ENCODE measurements at regions not wholly inside any gene's neighbourhood (a gene's known extent, or its start where the extent isn't known, plus 50 kb on each side); places are given as distances from the start of the nearest gene placed in this dataset.

DNA sequence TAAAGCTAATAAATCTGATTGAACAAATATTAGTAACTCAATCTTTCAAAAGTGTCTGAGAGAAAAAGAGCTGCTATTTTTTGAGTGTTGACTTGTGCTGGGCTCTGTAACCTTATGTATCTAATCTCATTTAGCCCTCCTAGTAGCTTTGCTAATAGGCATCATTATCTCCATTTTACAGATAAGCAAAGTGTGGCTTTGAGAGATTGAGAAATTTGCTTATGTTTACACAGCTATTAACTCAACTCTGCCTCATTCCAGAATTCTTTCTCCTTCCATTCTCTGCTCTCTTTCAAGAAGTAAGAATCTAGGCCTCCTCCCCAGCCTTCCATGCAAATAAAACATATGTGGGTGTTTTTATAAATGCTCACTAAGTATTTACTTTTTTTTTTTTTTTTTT, 137.8 kb downstream of the GATA3 start:
- TF ChIP-seq, protein P1, sequence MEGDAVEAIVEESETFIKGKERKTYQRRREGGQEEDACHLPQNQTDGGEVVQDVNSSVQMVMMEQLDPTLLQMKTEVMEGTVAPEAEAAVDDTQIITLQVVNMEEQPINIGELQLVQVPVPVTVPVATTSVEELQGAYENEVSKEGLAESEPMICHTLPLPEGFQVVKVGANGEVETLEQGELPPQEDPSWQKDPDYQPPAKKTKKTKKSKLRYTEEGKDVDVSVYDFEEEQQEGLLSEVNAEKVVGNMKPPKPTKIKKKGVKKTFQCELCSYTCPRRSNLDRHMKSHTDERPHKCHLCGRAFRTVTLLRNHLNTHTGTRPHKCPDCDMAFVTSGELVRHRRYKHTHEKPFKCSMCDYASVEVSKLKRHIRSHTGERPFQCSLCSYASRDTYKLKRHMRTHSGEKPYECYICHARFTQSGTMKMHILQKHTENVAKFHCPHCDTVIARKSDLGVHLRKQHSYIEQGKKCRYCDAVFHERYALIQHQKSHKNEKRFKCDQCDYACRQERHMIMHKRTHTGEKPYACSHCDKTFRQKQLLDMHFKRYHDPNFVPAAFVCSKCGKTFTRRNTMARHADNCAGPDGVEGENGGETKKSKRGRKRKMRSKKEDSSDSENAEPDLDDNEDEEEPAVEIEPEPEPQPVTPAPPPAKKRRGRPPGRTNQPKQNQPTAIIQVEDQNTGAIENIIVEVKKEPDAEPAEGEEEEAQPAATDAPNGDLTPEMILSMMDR (IDR thresholded peaks at IDR 0.05; ENCODE audit: control extremely low read depth, extremely low read depth, low read depth, missing control alignments): no peak
- CTCF ChIA-PET: interaction anchor here (1.4 kb wide), 1 partner anchor 33 kb away, joined by 3 read pairs; no protein-coding TSS in a partner anchor
- POLR2A ChIA-PET: no interaction called here
- no peak for DNase-seq (ENCODE audit: extremely low spot score)

DNA sequence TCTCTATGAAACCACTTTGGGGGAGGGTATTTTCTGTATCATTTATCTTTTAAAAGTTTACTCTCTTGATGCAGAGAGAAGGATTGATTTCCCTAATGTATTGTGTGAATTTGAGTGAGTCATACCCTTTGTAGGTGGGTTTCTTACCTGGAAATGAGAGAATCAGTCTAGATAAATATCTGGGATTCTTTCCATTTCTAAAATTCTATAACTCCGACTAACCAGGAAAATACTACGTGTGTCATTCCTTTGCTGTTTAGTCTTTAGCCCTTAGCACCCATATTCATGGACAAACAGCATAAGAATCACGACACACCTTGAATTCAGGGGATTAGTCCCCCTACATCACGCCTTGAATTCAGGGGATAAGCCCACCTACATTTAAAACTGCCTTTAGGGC, 139.1 kb downstream of the GATA3 start:
- POLR2A ChIA-PET: no interaction called here
- CTCF ChIA-PET: no interaction called here
- TF ChIP-seq, protein P1 (IDR thresholded peaks at IDR 0.05; ENCODE audit: control extremely low read depth, extremely low read depth, low read depth, missing control alignments): no peak

DNA sequence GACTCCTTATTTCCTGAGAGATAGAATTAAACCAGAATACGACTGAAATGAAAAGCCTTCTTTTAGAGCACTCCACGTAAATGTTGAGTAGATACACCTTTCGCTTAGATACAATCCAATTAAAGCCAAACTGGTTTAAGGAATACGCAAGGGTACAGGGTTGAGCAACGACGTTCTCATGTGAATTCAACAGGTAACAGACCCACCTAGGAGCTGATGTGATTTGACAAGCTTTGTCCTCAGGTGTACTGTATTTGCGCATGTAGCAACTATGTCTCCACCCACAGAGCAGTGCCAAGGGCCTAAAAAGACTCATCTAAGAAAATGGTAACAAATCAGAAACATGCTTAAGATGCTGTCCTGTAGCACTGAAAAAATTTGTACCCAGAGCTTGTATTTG, 139.6 kb downstream of the GATA3 start:
- POLR2A ChIA-PET: no interaction called here
- CTCF ChIA-PET: no interaction called here
- TF ChIP-seq, protein P1 (IDR thresholded peaks at IDR 0.05; ENCODE audit: control extremely low read depth, extremely low read depth, low read depth, missing control alignments): no peak
- no peak for DNase-seq (ENCODE audit: extremely low spot score)

More for the DNA sequence above, 139.1 kb downstream of the GATA3 start:
- DNase-seq (ENCODE audit: extremely low spot score): no peak

DNA sequence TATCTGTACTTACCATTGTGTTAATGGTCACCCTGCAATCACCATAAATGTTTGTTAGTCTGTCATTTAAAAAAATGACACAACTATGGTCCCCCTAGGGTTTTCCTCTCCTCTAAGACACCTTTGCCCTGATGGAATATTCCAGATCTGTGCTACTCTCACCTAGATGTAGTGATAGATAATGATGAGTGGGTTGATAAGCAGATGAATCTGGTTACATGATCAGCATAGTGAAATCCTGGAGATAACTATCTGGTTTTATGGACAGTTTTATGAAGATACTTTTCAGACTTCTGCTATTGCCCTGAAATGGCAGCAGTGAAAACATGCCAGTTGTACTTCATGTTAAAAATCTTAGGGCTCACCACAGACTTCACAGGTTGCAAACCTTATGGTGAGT, 152.4 kb downstream of the GATA3 start:
- ChIA-PET POLR2A (no interaction called here), CTCF (no interaction called here)
- DNase-seq (ENCODE audit: extremely low spot score): no peak
- TF ChIP-seq, protein P1 (IDR thresholded peaks at IDR 0.05; ENCODE audit: control extremely low read depth, extremely low read depth, low read depth, missing control alignments): no peak

DNA sequence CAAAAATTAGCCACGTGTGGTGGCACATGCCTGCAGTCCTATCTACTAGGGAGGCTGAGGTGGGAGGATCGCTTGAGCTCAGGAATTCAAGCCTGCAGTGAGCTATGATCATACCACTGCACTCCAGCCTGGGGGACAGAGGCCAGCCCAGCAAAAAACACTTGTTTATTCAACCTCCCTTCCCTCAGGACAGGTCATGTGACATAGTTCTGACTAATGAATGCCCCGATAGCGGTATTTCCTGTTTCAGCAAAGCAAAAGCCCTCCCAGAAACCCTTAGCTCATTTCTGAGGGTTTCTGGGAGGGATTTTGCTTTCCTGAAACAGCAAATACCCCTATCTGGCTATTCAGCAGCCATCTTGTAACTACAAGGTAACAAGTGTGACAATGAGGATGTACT, 157.1 kb downstream of the GATA3 start:
- TF ChIP-seq, protein P1 (IDR thresholded peaks at IDR 0.05; ENCODE audit: control extremely low read depth, extremely low read depth, low read depth, missing control alignments): no peak
- CTCF ChIA-PET: no interaction called here
- POLR2A ChIA-PET: no interaction called here
- no peak for DNase-seq (ENCODE audit: extremely low spot score)

DNA sequence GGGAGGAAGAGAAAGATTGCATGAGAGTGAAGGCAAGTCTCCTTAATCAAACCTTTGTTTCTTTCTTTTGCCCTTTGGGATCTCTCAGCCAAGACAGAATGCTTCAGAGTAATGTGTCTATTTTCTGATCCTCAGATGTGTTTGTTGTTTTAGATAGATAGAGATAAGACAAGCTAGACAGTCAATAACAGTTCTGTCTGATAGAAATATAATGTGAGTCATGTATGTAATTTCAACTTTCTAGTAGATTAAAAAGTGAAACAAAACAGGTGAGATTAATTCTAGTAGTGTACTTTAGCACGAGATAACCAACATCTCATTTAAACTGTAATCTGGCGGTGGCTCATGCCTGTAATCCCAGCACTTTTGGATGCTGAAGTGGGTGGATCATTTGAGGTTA, 159.2 kb downstream of the GATA3 start:
- ChIA-PET CTCF (interaction anchor here (0.9 kb wide), 1 partner anchor 15 kb away, joined by 3 read pairs; no protein-coding TSS in a partner anchor), POLR2A (no interaction called here)
- no peak for DNase-seq (ENCODE audit: extremely low spot score)
- TF ChIP-seq, protein P1 (IDR thresholded peaks at IDR 0.05; ENCODE audit: control extremely low read depth, extremely low read depth, low read depth, missing control alignments): no peak

DNA sequence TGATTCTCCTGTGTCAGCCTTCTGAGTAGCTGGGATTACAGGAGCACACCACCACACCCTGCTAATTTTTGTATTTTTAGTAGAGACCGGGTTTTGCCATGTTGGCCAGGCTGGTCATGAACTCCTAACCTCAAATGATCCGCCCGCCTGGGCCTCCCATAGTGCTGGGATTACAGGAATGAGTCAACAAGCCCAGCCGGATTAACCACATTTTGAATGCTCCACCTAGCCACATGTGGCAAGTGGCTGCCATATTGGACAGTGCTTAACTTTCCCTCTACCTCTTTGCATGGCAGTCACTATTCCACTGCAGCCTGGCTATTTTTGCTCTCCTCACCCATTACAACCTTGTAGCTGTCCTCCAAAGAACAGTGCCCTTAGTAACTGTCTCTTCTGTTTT, 160.1 kb downstream of the GATA3 start:
- TF ChIP-seq, protein P1 (IDR thresholded peaks at IDR 0.05; ENCODE audit: control extremely low read depth, extremely low read depth, low read depth, missing control alignments): no peak
- no peak for DNase-seq (ENCODE audit: extremely low spot score)
- ChIA-PET CTCF (no interaction called here), POLR2A (no interaction called here)
